ENCODE measurements at regions not wholly inside any gene's neighbourhood (a gene's known extent, or its start where the extent isn't known, plus 50 kb on each side); places are given as distances from the start of the nearest gene placed in this dataset.
"Not testable (repeated sequence)": the region's sequence is repeated elsewhere in the genome, so short reads cannot be mapped to it uniquely, and the experiment has no call there.

- DNase-seq (ENCODE audit: low spot score) = not testable (repeated sequence)
Observed at GRCh38 chr5:155714435-155714834, 612.5 kb upstream of the SGCD start.

GRCh38 chr5:155726267-155726666, 600.7 kb upstream of the SGCD start:
- no peak for DNase-seq (ENCODE audit: low spot score)

GRCh38 chr5:155727512-155728145, 599.3 kb upstream of the SGCD start:
- DNase-seq (ENCODE audit: low spot score) = no peak

- DNase-seq (ENCODE audit: low spot score) = no peak
Observed at GRCh38 chr5:155728146-155728856, 598.7 kb upstream of the SGCD start.

- no peak for DNase-seq (ENCODE audit: low spot score)
Observed at GRCh38 chr5:155728857-155729683, 597.9 kb upstream of the SGCD start.

GRCh38 chr5:155729684-155730059, 597.3 kb upstream of the SGCD start:
- DNase-seq (ENCODE audit: low spot score) = no peak

GRCh38 chr5:155732587-155733376, 594.2 kb upstream of the SGCD start:
- no peak for DNase-seq (ENCODE audit: low spot score)

GRCh38 chr5:155733935-155734334, 593.0 kb upstream of the SGCD start:
- no peak for DNase-seq (ENCODE audit: low spot score)

GRCh38 chr5:155735388-155735787, 591.6 kb upstream of the SGCD start:
- no peak for DNase-seq (ENCODE audit: low spot score)

GRCh38 chr5:155738616-155739015, 588.3 kb upstream of the SGCD start:
- no peak for DNase-seq (ENCODE audit: low spot score)

- DNase-seq (ENCODE audit: low spot score) = no peak
Observed at GRCh38 chr5:155746367-155747038, 580.5 kb upstream of the SGCD start.

GRCh38 chr5:155750101-155750500, 576.9 kb upstream of the SGCD start:
- DNase-seq (ENCODE audit: low spot score) = no peak

GRCh38 chr5:155750571-155750970, 576.4 kb upstream of the SGCD start:
- DNase-seq (ENCODE audit: low spot score) = no peak

- DNase-seq (ENCODE audit: low spot score) = no peak
Observed at GRCh38 chr5:155753943-155754581, 572.9 kb upstream of the SGCD start.

GRCh38 chr5:155759252-155759651, 567.7 kb upstream of the SGCD start:
- DNase-seq (ENCODE audit: low spot score) = no peak

- no peak for DNase-seq (ENCODE audit: low spot score)
Observed at GRCh38 chr5:155759984-155760383, 567.0 kb upstream of the SGCD start.

- no peak for DNase-seq (ENCODE audit: low spot score)
Observed at GRCh38 chr5:155761502-155761901, 565.5 kb upstream of the SGCD start.

- DNase-seq (ENCODE audit: low spot score) = no peak
Observed at GRCh38 chr5:155765715-155766114, 561.2 kb upstream of the SGCD start.

GRCh38 chr5:155767470-155767869, 559.5 kb upstream of the SGCD start:
- no peak for DNase-seq (ENCODE audit: low spot score)

- DNase-seq (ENCODE audit: low spot score) = no peak
Observed at GRCh38 chr5:155768332-155768731, 558.6 kb upstream of the SGCD start.

- DNase-seq (ENCODE audit: low spot score) = no peak
Observed at GRCh38 chr5:155772009-155772662, 554.8 kb upstream of the SGCD start.

Data from CD4-positive, alpha-beta T cell treated with Interleukin-6 at 100 ng/mL for 8 hours (primary cell).